ENCODE measurements at regions not wholly inside any gene's neighbourhood (a gene's known extent, or its start where the extent isn't known, plus 50 kb on each side); places are given as distances from the start of the nearest gene placed in this dataset.

DNA sequence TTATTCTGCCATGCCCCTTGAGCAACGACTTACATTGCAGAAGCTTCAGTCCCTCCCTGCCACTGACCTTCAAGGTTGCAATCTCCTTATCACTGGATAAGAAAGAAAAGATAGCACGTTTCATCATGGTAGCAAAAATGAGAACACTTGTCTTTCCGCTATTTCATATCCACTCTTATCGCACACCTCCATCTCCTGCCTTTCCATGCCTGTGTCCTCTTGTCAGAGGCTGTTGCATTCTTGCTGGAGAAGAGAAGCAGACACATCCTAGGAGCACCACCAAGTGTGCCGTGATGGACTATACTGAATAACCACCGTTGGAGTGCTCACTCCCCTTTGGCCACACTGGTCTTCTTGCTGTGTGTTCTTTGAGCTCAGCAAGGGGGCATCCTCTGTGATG is 230.6 kb upstream of the IRX3 start:
- TF ChIP-seq, protein P1, sequence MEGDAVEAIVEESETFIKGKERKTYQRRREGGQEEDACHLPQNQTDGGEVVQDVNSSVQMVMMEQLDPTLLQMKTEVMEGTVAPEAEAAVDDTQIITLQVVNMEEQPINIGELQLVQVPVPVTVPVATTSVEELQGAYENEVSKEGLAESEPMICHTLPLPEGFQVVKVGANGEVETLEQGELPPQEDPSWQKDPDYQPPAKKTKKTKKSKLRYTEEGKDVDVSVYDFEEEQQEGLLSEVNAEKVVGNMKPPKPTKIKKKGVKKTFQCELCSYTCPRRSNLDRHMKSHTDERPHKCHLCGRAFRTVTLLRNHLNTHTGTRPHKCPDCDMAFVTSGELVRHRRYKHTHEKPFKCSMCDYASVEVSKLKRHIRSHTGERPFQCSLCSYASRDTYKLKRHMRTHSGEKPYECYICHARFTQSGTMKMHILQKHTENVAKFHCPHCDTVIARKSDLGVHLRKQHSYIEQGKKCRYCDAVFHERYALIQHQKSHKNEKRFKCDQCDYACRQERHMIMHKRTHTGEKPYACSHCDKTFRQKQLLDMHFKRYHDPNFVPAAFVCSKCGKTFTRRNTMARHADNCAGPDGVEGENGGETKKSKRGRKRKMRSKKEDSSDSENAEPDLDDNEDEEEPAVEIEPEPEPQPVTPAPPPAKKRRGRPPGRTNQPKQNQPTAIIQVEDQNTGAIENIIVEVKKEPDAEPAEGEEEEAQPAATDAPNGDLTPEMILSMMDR (IDR thresholded peaks at IDR 0.05; ENCODE audit: low read depth, low read length) = no peak
- no peak overlapping the region for H3K4me3 ChIP-seq (ENCODE audit: low read depth, low read length)

- TF ChIP-seq, protein P1 (IDR thresholded peaks at IDR 0.05; ENCODE audit: low read depth, low read length) = no peak
- H3K4me3 ChIP-seq (ENCODE audit: low read depth, low read length) = no peak overlapping the region
Observed at GRCh38 chr16:54512467-54512995, 225.9 kb upstream of the IRX3 start.

DNA sequence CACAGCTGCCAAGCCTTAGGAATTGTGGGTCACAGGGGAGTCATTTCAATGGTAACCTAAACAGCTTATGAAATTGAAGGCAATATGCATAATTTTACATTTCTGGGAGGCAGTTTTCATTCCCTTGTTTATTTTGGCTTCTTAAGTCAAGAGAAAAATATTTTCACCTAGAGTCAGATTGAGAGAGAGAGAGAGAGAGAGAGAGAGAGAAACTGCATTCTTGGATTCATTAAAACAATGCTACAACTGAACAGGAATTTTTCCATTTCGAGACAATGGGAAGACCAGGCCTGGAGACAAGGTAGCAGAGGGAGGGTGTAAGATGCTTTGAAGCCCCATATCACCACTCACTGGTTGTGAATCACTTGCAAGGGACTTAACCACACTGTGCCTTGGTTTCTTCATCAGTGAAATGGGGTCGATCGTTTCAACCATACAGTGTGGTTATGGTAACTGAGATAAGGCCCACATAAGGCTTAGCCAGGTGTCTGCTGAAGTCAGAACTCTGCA is 224.7 kb upstream of the IRX3 start:
- no peak overlapping the region for H3K4me3 ChIP-seq (ENCODE audit: low read depth, low read length)
- TF ChIP-seq, protein P1 (IDR thresholded peaks at IDR 0.05; ENCODE audit: low read depth, low read length) = no peak

GRCh38 chr16:54510685-54511221 is 224.2 kb upstream of the IRX3 start:
- TF ChIP-seq, protein P1 (IDR thresholded peaks at IDR 0.05; ENCODE audit: low read depth, low read length) = no peak

DNA sequence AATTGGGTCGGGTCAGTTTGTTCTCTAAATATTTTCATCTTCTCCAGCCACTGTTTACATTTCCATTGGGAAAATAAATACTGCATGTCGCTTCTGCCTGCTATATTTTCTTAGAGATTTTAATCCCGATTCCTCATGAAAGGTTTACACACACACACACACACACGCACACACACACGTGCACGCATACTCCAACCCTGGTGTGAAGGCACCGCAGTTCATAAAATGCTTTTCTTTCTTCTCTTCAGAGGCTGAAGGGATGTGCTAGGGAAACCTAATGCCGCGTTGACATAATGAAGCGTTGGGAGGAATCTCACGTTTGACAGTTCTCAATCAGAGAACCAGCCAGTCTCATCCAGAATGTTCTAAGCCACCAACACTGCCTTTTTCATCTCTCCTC is 222.9 kb upstream of the IRX3 start:
- no peak overlapping the region for H3K4me3 ChIP-seq (ENCODE audit: low read depth, low read length)
- TF ChIP-seq, protein P1 (IDR thresholded peaks at IDR 0.05; ENCODE audit: low read depth, low read length) = no peak

More at GRCh38 chr16:54510685-54511221, 224.2 kb upstream of the IRX3 start:
- H3K4me3 ChIP-seq (ENCODE audit: low read depth, low read length) = no peak overlapping the region

- H3K4me3 ChIP-seq (ENCODE audit: low read depth, low read length) = no peak overlapping the region
- TF ChIP-seq, protein P1 (IDR thresholded peaks at IDR 0.05; ENCODE audit: low read depth, low read length) = no peak
Observed at GRCh38 chr16:54508351-54508750, 221.8 kb upstream of the IRX3 start.

DNA sequence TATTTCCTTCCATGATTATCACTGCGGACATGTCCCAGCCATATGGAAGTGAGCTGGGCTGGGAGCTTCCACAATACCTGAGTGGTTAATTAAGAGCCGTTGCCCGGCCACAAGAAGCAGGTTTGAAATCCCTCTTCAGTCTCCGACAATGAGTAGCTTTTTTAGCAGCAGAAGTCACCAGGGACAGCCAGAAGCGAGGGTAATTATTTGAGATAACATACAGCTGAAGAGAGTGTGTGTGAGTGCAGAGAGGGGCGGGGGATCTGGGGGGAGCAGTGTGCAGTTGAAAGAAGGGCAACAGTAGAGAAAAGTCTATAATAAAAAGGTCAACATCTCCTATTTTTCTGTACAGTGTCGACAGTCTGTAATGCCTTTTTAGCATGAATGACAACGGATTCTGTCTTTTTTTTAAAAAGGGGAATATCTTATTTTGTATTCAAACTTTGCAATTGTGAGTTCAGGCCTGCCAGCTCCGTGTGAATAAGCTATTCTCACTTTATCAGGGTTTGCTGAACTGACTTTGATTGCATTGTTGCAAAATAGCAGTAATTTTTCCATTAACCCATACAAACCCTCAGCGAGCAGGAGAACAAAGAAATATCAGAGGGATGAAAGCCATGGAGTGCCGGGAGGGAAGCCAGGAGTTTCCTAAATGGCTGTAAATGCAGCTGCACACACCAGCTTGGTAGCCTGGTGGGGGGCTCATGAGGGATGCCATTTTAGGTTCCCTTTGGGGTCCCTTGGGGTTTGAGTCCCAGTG is 220.3 kb upstream of the IRX3 start:
- H3K4me3 ChIP-seq (ENCODE audit: low read depth, low read length) = no peak overlapping the region
- TF ChIP-seq, protein P1 (IDR thresholded peaks at IDR 0.05; ENCODE audit: low read depth, low read length) = no peak

All from WI38 (cell line).